Activated CD4-positive, alpha-beta memory T cell treated with anti-CD3 and anti-CD28 coated beads for 36 hours (primary cell): ENCODE measurements at regions not wholly inside any gene's neighbourhood (a gene's known extent, or its start where the extent isn't known, plus 50 kb on each side); places are given as distances from the start of the nearest gene placed in this dataset.
"Not testable (repeated sequence)": the region's sequence is repeated elsewhere in the genome, so short reads cannot be mapped to it uniquely, and the experiment has no call there.

Experiments
- CTCF ChIA-PET: fragments of 350-600 bp; sonication (Branson Sonifier 250); formaldehyde crosslinking; loops from one replicate; lab custom pipeline; 2021; ENCODE audit warnings: antibody characterized with exemption, inconsistent platforms; lab: Charles Lee
- POLR2A ChIA-PET: fragments of 350-600 bp; sonication (Branson Sonifier 250); formaldehyde crosslinking; loops from one replicate; lab custom pipeline; 2021; ENCODE audit warnings: antibody characterized with exemption; lab: Charles Lee
- DNase-seq: peaks from one replicate; pipeline ENCODE4 v3.0.0-alpha.2; 2020
- H3K27ac Mint-ChIP-seq: one replicate; pipeline ENCODE4 v1.8.0; 2021; ENCODE audit warnings: mixed read lengths
- H3K27me3 Mint-ChIP-seq: one replicate; pipeline ENCODE4 v1.8.0; 2021; ENCODE audit warnings: mixed read lengths
- H3K36me3 Mint-ChIP-seq: one replicate; pipeline ENCODE4 v1.8.0; 2021; ENCODE audit warnings: mixed read lengths
- H3K4me1 Mint-ChIP-seq: one replicate; pipeline ENCODE4 v1.8.0; 2021; ENCODE audit warnings: low read depth, mixed read lengths
- H3K4me3 Mint-ChIP-seq: one replicate; pipeline ENCODE4 v1.8.0; 2021; ENCODE audit warnings: mild to moderate bottlenecking, mixed read lengths
- H3K9me3 Mint-ChIP-seq: one replicate; pipeline ENCODE4 v1.8.0; 2021; ENCODE audit warnings: mixed read lengths
- intact Hi-C: fragments of 100-400 bp; cut with micrococcal nuclease; formaldehyde crosslinking; loops from one replicate; pipeline ENCODE4 v1.15.1; 2023

DNA sequence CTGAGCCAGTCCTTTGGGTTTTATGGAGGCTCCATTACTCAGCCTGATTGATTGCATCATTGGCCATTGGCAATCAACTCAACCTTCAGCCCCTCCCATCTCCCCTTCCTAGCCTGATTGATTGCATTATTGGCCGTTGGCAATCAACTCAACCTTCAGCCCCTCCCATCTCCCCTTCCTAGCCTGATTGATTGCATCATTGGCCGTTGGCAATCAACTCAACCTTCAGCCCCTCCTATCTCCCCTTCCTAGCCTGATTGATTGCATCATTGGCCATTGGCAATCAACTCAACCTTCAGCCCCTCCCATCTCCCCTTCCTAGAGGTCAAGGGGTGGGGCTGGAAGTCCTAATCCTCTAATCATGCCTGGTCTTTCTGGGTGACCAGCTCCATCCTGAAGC is 103.8 kb upstream of the LRPAP1 start:
- H3K27ac Mint-ChIP-seq, H3K9me3 Mint-ChIP-seq: not testable (repeated sequence)

GRCh38 chr4:3634894-3635820 is 102.9 kb upstream of the LRPAP1 start:
- no peaks in the 10 kb centered on the region for H3K9me3 Mint-ChIP-seq
- intact Hi-C loops = no loop called here
- no peak overlapping the region for H3K27ac Mint-ChIP-seq
- no peak for DNase-seq
- H3K4me3 Mint-ChIP-seq = no peak overlapping the region
- H3K4me1 Mint-ChIP-seq = no peaks in the 10 kb centered on the region
- H3K27me3 Mint-ChIP-seq = peaks cover 2% of the 10 kb centered on the region
- H3K36me3 Mint-ChIP-seq = no peaks in the 10 kb centered on the region
- ChIA-PET CTCF (no interaction called here), POLR2A (no interaction called here)

More for the DNA sequence above, 103.8 kb upstream of the LRPAP1 start:
- H3K36me3 Mint-ChIP-seq, DNase-seq, POLR2A ChIA-PET, intact Hi-C loops, H3K4me1 Mint-ChIP-seq, H3K27me3 Mint-ChIP-seq, H3K4me3 Mint-ChIP-seq, CTCF ChIA-PET: not testable (repeated sequence)

GRCh38 chr4:3634281-3634857 is 102.1 kb upstream of the LRPAP1 start:
- Mint-ChIP-seq H3K27me3 (peaks cover 2% of the 10 kb centered on the region), H3K27ac (no peak overlapping the region), H3K36me3 (no peaks in the 10 kb centered on the region), H3K4me3 (no peak overlapping the region), H3K9me3 (no peaks in the 10 kb centered on the region), H3K4me1 (no peaks in the 10 kb centered on the region)
- no peak for DNase-seq
- ChIA-PET POLR2A (no interaction called here), CTCF (no interaction called here)
- intact Hi-C loops = no loop called here

- H3K4me3 Mint-ChIP-seq, H3K4me1 Mint-ChIP-seq, H3K36me3 Mint-ChIP-seq, POLR2A ChIA-PET, H3K27me3 Mint-ChIP-seq, intact Hi-C loops, CTCF ChIA-PET, H3K9me3 Mint-ChIP-seq, DNase-seq, H3K27ac Mint-ChIP-seq: not testable (repeated sequence)
Observed at GRCh38 chr4:3633277-3633676, 101.1 kb upstream of the LRPAP1 start.

DNA sequence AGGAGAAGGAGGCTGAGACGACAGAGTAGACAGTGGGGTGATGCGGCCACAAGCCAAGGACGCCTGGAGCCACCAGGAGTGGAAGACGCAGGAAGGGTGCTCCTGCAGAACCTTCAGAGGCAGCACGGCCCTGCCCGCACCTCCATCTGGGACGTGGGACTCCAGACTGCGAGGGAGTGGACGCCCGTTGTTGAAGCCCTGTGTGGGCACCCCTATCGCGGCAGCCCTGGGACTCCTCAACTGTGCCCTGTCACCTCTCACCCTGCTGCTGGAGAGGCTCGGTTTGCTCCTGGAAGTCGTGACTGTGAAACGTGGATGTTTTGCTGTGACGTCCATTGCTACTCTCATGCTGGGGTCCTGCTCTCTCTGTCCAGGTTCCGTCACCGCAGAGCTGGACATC is 100.6 kb upstream of the LRPAP1 start:
- H3K27ac Mint-ChIP-seq, intact Hi-C loops, H3K9me3 Mint-ChIP-seq, DNase-seq, H3K4me3 Mint-ChIP-seq, CTCF ChIA-PET, H3K36me3 Mint-ChIP-seq, POLR2A ChIA-PET, H3K4me1 Mint-ChIP-seq, H3K27me3 Mint-ChIP-seq: not testable (repeated sequence)

DNA sequence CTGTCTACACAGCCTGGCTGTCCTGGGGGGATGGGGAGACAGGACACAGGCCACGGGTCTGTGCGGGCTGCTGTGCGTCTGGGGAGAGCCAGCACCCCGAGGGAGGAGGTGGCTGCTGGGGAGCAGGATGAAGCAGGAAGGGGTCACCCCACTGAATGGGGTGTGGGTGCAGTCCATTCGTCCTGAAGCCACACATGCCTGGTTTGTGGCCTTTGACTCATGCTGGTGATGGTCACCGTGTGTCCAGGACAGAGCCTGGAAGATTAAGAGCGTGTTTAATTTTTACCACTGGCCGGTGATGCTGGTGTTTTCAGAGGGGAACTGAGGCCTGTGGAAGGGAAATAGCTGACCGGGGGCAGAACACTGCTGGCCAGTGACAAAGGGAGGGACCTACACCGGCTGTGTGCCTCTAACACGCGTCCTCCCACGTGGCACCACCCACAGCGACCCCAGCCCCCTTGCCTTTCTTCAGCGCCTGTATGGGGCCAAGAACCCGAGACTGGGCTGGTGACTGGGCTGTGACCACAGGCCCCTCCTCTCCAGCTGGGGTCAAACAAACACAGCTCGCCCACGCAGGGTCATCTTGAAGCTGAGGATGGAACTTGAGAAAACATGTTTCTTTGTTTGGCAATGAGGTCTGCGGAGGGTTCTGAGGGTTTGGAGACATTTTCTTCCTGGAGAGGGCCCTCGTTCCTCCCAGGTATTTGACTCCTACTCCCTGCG is 99.5 kb upstream of the LRPAP1 start:
- H3K27me3 Mint-ChIP-seq, POLR2A ChIA-PET, CTCF ChIA-PET, intact Hi-C loops, H3K4me1 Mint-ChIP-seq, DNase-seq, H3K36me3 Mint-ChIP-seq, H3K27ac Mint-ChIP-seq, H3K9me3 Mint-ChIP-seq, H3K4me3 Mint-ChIP-seq: not testable (repeated sequence)

GRCh38 chr4:3630598-3631543 is 98.6 kb upstream of the LRPAP1 start:
- no peaks in the 10 kb centered on the region for H3K9me3 Mint-ChIP-seq
- CTCF ChIA-PET = no interaction called here
- H3K4me3 Mint-ChIP-seq = no peak overlapping the region

DNA sequence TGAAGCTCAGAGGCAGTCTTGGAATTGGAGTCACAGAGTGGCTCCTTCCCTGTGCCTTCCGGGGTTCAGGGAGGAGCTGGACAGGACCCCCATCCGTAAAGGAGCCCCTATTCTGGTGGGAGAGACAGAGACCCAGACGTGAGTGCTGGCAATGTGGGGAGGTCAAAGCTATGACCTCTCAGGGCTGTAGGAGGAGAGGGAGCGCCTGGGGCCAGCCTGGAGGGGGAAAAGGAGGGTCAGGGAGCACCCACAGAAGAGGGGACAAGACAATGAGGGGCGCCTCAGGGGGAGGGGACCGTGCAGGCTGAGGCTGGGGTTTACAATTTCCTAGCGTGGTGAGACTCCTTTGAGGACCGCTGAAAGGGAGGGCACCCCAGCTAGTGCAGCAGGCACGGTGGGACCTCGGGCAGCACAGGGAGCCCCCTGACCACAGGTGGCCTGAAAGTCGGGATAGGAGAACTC is 97.9 kb upstream of the LRPAP1 start:
- Mint-ChIP-seq H3K27ac (no peak overlapping the region), H3K4me3 (no peak overlapping the region), H3K27me3 (peaks cover 2% of the 10 kb centered on the region), H3K36me3 (no peaks in the 10 kb centered on the region), H3K9me3 (no peaks in the 10 kb centered on the region), H3K4me1 (no peaks in the 10 kb centered on the region)
- no peak for DNase-seq
- ChIA-PET POLR2A (no interaction called here), CTCF (no interaction called here)
- intact Hi-C loops = no loop called here

More at GRCh38 chr4:3630598-3631543, 98.6 kb upstream of the LRPAP1 start:
- H3K27ac Mint-ChIP-seq = no peak overlapping the region
- H3K36me3 Mint-ChIP-seq = no peaks in the 10 kb centered on the region
- POLR2A ChIA-PET = no interaction called here
- H3K4me1 Mint-ChIP-seq = no peaks in the 10 kb centered on the region
- DNase-seq = no peak
- intact Hi-C loops = no loop called here
- H3K27me3 Mint-ChIP-seq = peaks cover 2% of the 10 kb centered on the region

DNA sequence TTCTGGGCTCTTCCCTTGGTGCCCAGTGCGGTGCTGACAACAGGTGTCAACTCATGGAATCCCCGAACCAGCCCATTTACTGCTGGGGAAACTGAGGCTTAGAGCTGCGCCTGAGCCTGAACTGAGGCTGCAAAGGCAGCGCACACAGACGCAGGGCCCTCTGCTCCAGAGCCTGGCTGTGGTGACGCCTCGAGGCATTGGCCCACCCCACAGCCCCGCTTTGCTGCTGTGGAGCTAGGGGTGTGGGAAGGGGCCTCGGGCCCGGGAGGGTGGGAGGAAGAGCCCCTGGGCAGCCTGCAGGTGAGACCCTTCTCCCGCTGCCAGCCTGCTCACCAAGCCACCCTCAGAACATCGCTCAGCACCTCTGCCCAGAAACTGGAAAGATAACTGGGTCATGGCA is 97.4 kb upstream of the LRPAP1 start:
- Mint-ChIP-seq H3K9me3 (no peaks in the 10 kb centered on the region), H3K27ac (no peak overlapping the region), H3K36me3 (no peaks in the 10 kb centered on the region), H3K4me1 (no peaks in the 10 kb centered on the region), H3K4me3 (no peak overlapping the region), H3K27me3 (peaks cover 6% of the 10 kb centered on the region)
- POLR2A ChIA-PET = no interaction called here
- CTCF ChIA-PET = no interaction called here
- no peak for DNase-seq
- intact Hi-C loops = no loop called here

DNA sequence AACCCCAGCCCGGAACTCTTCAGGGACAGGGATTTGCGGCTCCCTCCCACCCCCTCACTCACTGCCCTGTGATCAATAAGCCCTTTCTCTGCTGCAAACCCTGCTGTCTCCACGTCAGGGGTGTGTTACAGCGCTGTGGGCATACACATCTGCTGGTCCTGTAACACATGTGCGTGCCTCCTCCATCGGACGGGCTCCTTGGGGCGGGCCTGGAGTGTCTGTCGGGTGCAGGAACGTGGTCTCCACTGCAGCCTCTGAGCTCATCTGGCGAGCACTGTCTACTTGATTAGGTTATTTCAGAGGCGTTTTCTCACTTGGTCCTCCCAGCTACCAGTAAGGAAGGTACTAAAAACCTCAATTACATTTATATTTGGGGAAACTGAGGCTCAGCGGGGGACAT is 97.0 kb upstream of the LRPAP1 start:
- H3K9me3 Mint-ChIP-seq, H3K27me3 Mint-ChIP-seq, POLR2A ChIA-PET, DNase-seq, H3K4me3 Mint-ChIP-seq, H3K36me3 Mint-ChIP-seq, H3K27ac Mint-ChIP-seq, H3K4me1 Mint-ChIP-seq, intact Hi-C loops, CTCF ChIA-PET: not testable (repeated sequence)

GRCh38 chr4:3628868-3629175 is 96.6 kb upstream of the LRPAP1 start:
- Mint-ChIP-seq H3K4me3 (no peak overlapping the region), H3K27ac (no peak overlapping the region), H3K27me3 (peaks cover 10% of the 10 kb centered on the region), H3K9me3 (no peaks in the 10 kb centered on the region), H3K4me1 (no peaks in the 10 kb centered on the region), H3K36me3 (no peaks in the 10 kb centered on the region)
- intact Hi-C loops = no loop called here
- ChIA-PET CTCF (no interaction called here), POLR2A (no interaction called here)
- no peak for DNase-seq
